ENCODE measurements at regions not wholly inside any gene's neighbourhood (a gene's known extent, or its start where the extent isn't known, plus 50 kb on each side); places are given as distances from the start of the nearest gene placed in this dataset.

DNA sequence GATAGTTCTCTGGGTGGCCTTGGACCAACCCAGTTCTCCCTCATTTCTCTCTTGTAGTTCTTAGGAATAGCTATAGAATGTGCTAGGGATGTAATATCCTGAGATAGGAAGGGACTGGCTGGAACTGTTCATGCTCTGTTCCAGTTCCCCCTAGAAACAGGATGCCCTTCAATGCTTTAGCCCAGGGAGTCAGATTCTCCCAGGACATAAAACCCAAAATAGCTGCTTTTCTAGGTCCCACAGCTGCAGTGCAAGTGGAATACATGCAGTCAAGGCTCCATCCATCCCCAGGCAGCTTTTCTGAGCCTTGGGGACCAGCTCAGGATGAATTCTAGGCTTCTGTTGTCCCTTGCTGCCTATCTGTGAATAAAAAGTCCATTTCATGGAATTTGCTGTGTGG is 257.3 kb upstream of the CTAGE1 start:
- Mint-ChIP-seq H3K27ac (ENCODE audit: unreplicated experiment) (peak overlapping the region; percentile 83), H3K9me3 (ENCODE audit: unreplicated experiment) (peaks cover 6% of the 10 kb centered on the region), H3K4me3 (ENCODE audit: unreplicated experiment) (no peak overlapping the region), H3K36me3 (ENCODE audit: unreplicated experiment) (peaks cover 5% of the 10 kb centered on the region), H3K27me3 (ENCODE audit: unreplicated experiment) (no peaks in the 10 kb centered on the region), H3K4me1 (ENCODE audit: unreplicated experiment) (peaks cover 27% of the 10 kb centered on the region)
- DNase-seq (ENCODE audit: extremely low spot score, unreplicated experiment): no peak
- TF ChIP-seq, protein P1, sequence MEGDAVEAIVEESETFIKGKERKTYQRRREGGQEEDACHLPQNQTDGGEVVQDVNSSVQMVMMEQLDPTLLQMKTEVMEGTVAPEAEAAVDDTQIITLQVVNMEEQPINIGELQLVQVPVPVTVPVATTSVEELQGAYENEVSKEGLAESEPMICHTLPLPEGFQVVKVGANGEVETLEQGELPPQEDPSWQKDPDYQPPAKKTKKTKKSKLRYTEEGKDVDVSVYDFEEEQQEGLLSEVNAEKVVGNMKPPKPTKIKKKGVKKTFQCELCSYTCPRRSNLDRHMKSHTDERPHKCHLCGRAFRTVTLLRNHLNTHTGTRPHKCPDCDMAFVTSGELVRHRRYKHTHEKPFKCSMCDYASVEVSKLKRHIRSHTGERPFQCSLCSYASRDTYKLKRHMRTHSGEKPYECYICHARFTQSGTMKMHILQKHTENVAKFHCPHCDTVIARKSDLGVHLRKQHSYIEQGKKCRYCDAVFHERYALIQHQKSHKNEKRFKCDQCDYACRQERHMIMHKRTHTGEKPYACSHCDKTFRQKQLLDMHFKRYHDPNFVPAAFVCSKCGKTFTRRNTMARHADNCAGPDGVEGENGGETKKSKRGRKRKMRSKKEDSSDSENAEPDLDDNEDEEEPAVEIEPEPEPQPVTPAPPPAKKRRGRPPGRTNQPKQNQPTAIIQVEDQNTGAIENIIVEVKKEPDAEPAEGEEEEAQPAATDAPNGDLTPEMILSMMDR (IDR thresholded peaks at IDR 0.05): no peak

DNA sequence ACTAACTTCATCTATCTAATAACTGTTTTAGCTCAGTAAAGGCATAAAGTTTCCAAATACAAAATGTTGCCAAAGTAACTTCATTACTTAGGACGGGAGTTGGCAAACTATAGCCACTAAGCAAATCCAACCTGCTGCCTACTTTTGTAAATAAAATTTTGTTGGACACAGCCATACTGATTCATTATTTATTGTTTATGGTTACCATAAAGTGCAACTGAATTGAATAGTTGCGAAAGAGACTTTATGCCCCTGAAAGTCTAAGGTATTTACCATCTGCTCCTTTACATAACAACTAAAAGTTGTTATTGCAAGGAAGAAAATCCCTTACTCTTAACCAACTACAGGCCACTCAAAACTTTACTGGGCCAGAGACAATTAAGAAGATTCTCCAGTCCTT is 256.7 kb upstream of the RBBP8 start:
- peaks cover 6% of the 10 kb centered on the region for H3K9me3 Mint-ChIP-seq (ENCODE audit: unreplicated experiment)
- TF ChIP-seq, protein P1 (IDR thresholded peaks at IDR 0.05): no peak
- no peak for DNase-seq (ENCODE audit: extremely low spot score, unreplicated experiment)
- H3K27me3 Mint-ChIP-seq (ENCODE audit: unreplicated experiment): no peaks in the 10 kb centered on the region
- H3K27ac Mint-ChIP-seq (ENCODE audit: unreplicated experiment): no peak overlapping the region
- H3K4me3 Mint-ChIP-seq (ENCODE audit: unreplicated experiment): no peak overlapping the region
- peaks cover 5% of the 10 kb centered on the region for H3K36me3 Mint-ChIP-seq (ENCODE audit: unreplicated experiment)
- peaks cover 14% of the 10 kb centered on the region for H3K4me1 Mint-ChIP-seq (ENCODE audit: unreplicated experiment)

DNA sequence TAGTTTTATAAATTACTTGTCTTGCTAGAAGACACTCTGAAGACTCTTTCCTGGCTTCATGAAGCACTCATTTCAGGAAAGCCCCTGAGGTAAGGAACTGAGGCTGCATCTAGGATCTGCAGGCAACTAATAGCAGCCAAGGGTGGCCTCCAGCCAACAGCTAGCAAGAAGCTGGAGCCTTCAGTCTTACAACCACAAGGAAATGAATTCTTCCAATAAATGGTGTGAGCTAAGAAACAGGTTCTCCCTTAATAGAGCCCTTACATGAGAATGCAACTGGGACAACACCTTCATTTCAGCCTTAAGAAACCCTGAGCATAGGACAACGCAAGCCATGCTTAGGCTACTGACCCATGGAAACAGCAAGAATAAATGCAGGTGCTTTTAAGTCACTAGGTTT is 254.6 kb upstream of the RBBP8 start:
- Mint-ChIP-seq H3K4me3 (ENCODE audit: unreplicated experiment) (no peak overlapping the region), H3K9me3 (ENCODE audit: unreplicated experiment) (peaks cover 6% of the 10 kb centered on the region), H3K27ac (ENCODE audit: unreplicated experiment) (no peak overlapping the region), H3K4me1 (ENCODE audit: unreplicated experiment) (peaks cover 32% of the 10 kb centered on the region), H3K27me3 (ENCODE audit: unreplicated experiment) (no peaks in the 10 kb centered on the region), H3K36me3 (ENCODE audit: unreplicated experiment) (peaks cover 5% of the 10 kb centered on the region)
- TF ChIP-seq, protein P1 (IDR thresholded peaks at IDR 0.05): no peak
- no peak for DNase-seq (ENCODE audit: extremely low spot score, unreplicated experiment)

DNA sequence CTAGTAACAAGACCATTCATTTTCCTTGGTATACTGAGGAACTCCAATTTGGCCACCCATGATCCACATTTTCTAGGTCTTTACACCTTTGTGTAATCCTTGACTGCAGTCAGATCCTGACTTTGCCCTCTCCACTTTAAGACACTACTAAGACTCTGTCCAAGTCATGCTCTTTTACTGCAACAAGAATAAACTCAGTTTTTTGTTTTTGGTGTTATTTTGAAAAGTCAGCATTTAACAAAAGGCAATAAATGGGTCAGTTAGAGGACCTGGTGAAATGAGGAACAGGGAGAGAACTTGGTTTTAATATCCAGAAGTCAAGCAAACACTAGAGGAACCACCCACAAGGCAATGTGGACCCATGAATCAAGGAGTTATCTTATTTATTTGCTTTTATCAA is 252.2 kb upstream of the RBBP8 start:
- TF ChIP-seq, protein P1 (IDR thresholded peaks at IDR 0.05): no peak
- Mint-ChIP-seq H3K27ac (ENCODE audit: unreplicated experiment) (no peak overlapping the region), H3K36me3 (ENCODE audit: unreplicated experiment) (no peaks in the 10 kb centered on the region), H3K9me3 (ENCODE audit: unreplicated experiment) (no peaks in the 10 kb centered on the region), H3K27me3 (ENCODE audit: unreplicated experiment) (no peaks in the 10 kb centered on the region), H3K4me1 (ENCODE audit: unreplicated experiment) (peaks cover 24% of the 10 kb centered on the region), H3K4me3 (ENCODE audit: unreplicated experiment) (no peak overlapping the region)
- no peak for DNase-seq (ENCODE audit: extremely low spot score, unreplicated experiment)

DNA sequence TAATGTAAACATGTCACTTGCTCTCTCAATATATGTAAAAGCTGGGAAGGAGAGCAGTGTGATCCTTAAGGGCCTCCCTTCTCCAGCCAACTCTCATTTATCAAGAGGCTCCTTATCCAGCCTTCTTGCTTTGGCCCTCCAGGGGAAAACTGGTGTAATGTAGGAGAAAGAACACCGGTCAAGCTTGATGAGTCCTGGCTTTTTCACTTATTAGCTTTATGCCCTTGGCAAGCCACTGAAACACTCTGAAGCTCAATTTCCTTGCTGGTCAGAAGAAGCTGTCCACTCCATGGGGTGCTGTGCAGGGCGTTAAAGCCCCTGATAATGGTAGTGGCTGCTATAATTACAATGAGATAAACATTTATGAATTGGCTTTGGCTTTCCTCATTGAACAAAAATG is 251.2 kb upstream of the RBBP8 start:
- peaks cover 24% of the 10 kb centered on the region for H3K4me1 Mint-ChIP-seq (ENCODE audit: unreplicated experiment)
- no peaks in the 10 kb centered on the region for H3K27me3 Mint-ChIP-seq (ENCODE audit: unreplicated experiment)
- H3K4me3 Mint-ChIP-seq (ENCODE audit: unreplicated experiment): no peak overlapping the region
- TF ChIP-seq, protein P1 (IDR thresholded peaks at IDR 0.05): no peak
- no peak overlapping the region for H3K27ac Mint-ChIP-seq (ENCODE audit: unreplicated experiment)
- no peaks in the 10 kb centered on the region for H3K9me3 Mint-ChIP-seq (ENCODE audit: unreplicated experiment)
- no peaks in the 10 kb centered on the region for H3K36me3 Mint-ChIP-seq (ENCODE audit: unreplicated experiment)
- DNase-seq (ENCODE audit: extremely low spot score, unreplicated experiment): no peak
